Motor neuron (in vitro differentiated cells): ENCODE measurements at regions not wholly inside any gene's neighbourhood (a gene's known extent, or its start where the extent isn't known, plus 50 kb on each side); places are given as distances from the start of the nearest gene placed in this dataset.

Experiments used
- ATAC-seq, 8 experiments: fragments of 200-7000 bp; cut with Tn5 transposase; replicated peaks in 6 of 8; 2 replicates each; pipeline ENCODE4 v1.8.0; 2021; ENCODE audit warnings: mild to moderate bottlenecking in 8 of 8, moderate library complexity in 8 of 8
- H3K27ac ChIP-seq, 2 donors: fragments of 250-450 bp; sonication (Bioruptor Pico); 2 replicates each; pipeline ENCODE4 v1.9.0; 2021; ENCODE audit warnings: antibody characterized with exemption in 2 of 2, mild to moderate bottlenecking in 2 of 2, moderate library complexity in 1 of 2
- H3K4me1 ChIP-seq, 2 donors: fragments of 250-450 bp; sonication (Bioruptor Pico); replicated peaks in 1 of 2; 2 replicates each; pipeline ENCODE4 v1.6.1; 2021; ENCODE audit warnings: antibody characterized with exemption in 2 of 2, mild to moderate bottlenecking in 2 of 2, moderate library complexity in 1 of 2
- H3K4me3 ChIP-seq, 5 donors: fragments of 250-450 bp; sonication (Bioruptor Pico); 2 replicates each; pipeline ENCODE4 v1.9.0; 2021; ENCODE audit warnings: antibody characterized with exemption in 5 of 5, mild to moderate bottlenecking in 5 of 5, moderate library complexity in 4 of 5
- WGBS, 10 experiments: fragments of 450-650 bp; shearing (Covaris generic); methylation state at CpG; one replicate each; pipeline ENCODE4 v1.0.0; 2022; 5-methylcytosine and 5-hydroxymethylcytosine counted together
- in situ Hi-C, 9 experiments: fragments of 400-800 bp; cut with MboI; loops; one replicate each; pipeline ENCODE4 v1.15.0; 2021; ENCODE audit warnings: low sequenced_read_pairs in 9 of 9, low pct_unique_long_range_greater_than_20kb in 2 of 9; ENCODE audit not compliant: unreplicated experiment in 9 of 9

GRCh38 chr5:68352166-68352565 lies 136.6 kb downstream of the PIK3R1 start:
- ATAC-seq = peak in 4 of 8 experiments; percentile 23 to 53 (median 46)
- Histone ChIP-seq H3K4me1 (peaks cover 5% of the 10 kb centered on the region in 2 donors), H3K27ac (no peak overlapping the region), H3K4me3 (no peak overlapping the region)
- in situ Hi-C loops = no loop called here
- WGBS, 10 experiments = 17 to 80% (median 58%) methylated on average over 1 to 3 of the region's 3 CpGs

GRCh38 chr5:68353605-68354004 lies 138.0 kb downstream of the PIK3R1 start:
- in situ Hi-C loops = no loop called here
- ATAC-seq = no peak
- no peak overlapping the region for H3K27ac ChIP-seq
- 75 to 100% (median 93%) methylated on average over 2 to 5 of the region's 5 CpGs; no CpG with 5 or more reads in 1 of the 10 experiments for WGBS, 10 experiments
- H3K4me3 ChIP-seq = no peak overlapping the region
- H3K4me1 ChIP-seq = peaks cover 5 to 7% of the 10 kb centered on the region in 2 donors

- Histone ChIP-seq H3K27ac (no peak overlapping the region), H3K4me1 (peaks cover 5 to 7% of the 10 kb centered on the region in 2 donors), H3K4me3 (no peak overlapping the region)
- WGBS, 10 experiments = 60 to 100% (median 88%) methylated on average over 1 to 5 of the region's 5 CpGs; no CpG with 5 or more reads in 6 of the 10 experiments
- ATAC-seq = no peak
- in situ Hi-C loops = no loop called here
Measured at GRCh38 chr5:68354315-68354714, 138.8 kb downstream of the PIK3R1 start.

GRCh38 chr5:68356216-68356615 lies 140.7 kb downstream of the PIK3R1 start:
- in situ Hi-C loops = no loop called here
- H3K4me3 ChIP-seq = no peak overlapping the region
- no peak for ATAC-seq
- WGBS, 10 experiments = 65 to 100% (median 92%) methylated on average over 1 to 6 of the region's 6 CpGs; no CpG with 5 or more reads in 3 of the 10 experiments
- peaks cover 5 to 7% of the 10 kb centered on the region in 2 donors for H3K4me1 ChIP-seq
- H3K27ac ChIP-seq = no peak overlapping the region

DNA sequence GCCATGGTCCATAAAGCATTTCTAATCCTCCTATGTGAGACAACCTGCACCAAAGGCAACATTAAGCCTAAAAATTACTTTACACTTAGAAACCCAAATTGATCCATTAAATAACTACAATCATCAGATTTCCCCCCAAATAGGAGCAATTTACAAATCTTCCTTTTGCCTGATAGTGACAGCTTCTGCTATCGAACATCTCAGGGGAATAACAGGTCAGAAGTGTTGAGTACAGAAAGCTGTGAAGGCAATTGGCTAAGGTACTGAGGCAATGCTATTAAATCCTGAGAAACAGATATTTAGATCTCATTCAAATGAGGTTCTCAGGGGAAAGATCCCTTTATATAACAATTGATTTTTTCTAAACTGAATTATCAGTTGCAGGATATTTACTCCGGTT lies 141.1 kb downstream of the PIK3R1 start:
- H3K4me1 ChIP-seq = peaks cover 5 to 7% of the 10 kb centered on the region in 2 donors
- WGBS, 10 experiments = 78 to 100% (median 90%) methylated on average over 1 to 2 of the region's 2 CpGs
- peak in 1 of 8 experiments; percentile 46 for ATAC-seq
- in situ Hi-C loops = no loop called here
- H3K27ac ChIP-seq = no peak overlapping the region
- no peak overlapping the region for H3K4me3 ChIP-seq

- Histone ChIP-seq H3K27ac (no peak overlapping the region), H3K4me3 (no peak overlapping the region), H3K4me1 (peaks cover 0 to 7% of the 10 kb centered on the region in 2 donors)
- in situ Hi-C loops = no loop called here
- WGBS, 10 experiments = 58 to 100% (median 82%) methylated on average over 1 to 2 of the region's 2 CpGs; no CpG with 5 or more reads in 1 of the 10 experiments
- ATAC-seq = no peak
Measured at GRCh38 chr5:68359699-68360098, 144.1 kb downstream of the PIK3R1 start.

- WGBS, 10 experiments = 57 to 100% (median 100%) methylated on average over 1 of the region's 1 CpG; no CpG with 5 or more reads in 5 of the 10 experiments
- in situ Hi-C loops = no loop called here
- no peak for ATAC-seq
- peaks cover 0 to 4% of the 10 kb centered on the region in 2 donors for H3K4me1 ChIP-seq
- H3K4me3 ChIP-seq = no peak overlapping the region
- H3K27ac ChIP-seq = no peak overlapping the region
Measured at GRCh38 chr5:68362331-68362730, 146.8 kb downstream of the PIK3R1 start.

- Histone ChIP-seq H3K4me3 (no peak overlapping the region), H3K4me1 (peaks cover 0 to 3% of the 10 kb centered on the region in 2 donors), H3K27ac (no peak overlapping the region)
- ATAC-seq = no peak
- WGBS, 10 experiments = 60 to 100% (median 92%) methylated on average over 1 of the region's 1 CpG; no CpG with 5 or more reads in 4 of the 10 experiments
- in situ Hi-C loops = no loop called here
Measured at GRCh38 chr5:68365889-68366288, 150.3 kb downstream of the PIK3R1 start.

DNA sequence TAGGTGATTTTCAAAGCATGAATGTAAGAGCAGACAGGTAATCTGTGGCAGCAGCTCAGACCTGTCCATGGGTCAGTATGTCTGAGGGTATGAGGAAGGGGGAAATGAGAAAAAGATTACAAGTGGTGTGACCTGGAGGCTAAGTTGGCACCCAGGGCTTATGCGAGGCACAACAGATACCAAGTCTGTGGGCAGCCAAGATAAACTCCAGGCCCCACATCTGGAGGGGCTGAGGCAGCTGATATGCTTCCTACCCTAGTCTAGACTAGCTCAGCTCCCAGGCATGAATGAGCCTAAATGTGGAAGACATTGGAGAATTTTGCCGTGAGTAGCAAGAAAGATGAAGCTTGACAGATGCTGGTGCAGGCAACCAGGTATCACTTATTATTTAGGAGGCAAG lies 151.7 kb downstream of the PIK3R1 start:
- WGBS, 10 experiments = 94 to 100% (median 100%) methylated on average over 1 to 2 of the region's 2 CpGs; no CpG with 5 or more reads in 4 of the 10 experiments
- no peak for ATAC-seq
- no peak overlapping the region for H3K27ac ChIP-seq
- peaks cover 0 to 3% of the 10 kb centered on the region in 2 donors for H3K4me1 ChIP-seq
- no peak overlapping the region for H3K4me3 ChIP-seq
- in situ Hi-C loops = no loop called here

DNA sequence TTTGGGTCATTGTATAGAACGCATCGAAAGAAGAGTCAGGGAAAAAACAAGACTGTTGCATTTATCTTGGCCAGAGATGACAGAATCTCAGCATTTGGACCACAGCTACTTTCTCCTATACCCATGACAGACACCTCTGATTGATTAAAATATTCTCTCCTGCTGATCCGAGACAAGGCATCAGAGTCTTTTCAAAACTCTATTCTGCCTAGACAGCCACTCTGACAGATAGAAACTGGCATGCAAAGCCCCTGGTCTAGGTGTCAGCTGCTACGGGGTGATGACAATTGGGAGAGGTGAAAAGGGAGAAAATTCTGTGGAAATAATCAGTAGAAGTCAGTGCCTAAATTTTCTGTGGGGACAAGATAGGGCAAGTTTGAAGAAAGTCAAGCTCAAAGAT lies 152.2 kb downstream of the PIK3R1 start:
- Histone ChIP-seq H3K27ac (no peak overlapping the region), H3K4me3 (no peak overlapping the region), H3K4me1 (peaks cover 0 to 3% of the 10 kb centered on the region in 2 donors)
- WGBS, 10 experiments = 38 to 100% (median 86%) methylated on average over 1 to 4 of the region's 4 CpGs; no CpG with 5 or more reads in 1 of the 10 experiments
- in situ Hi-C loops = no loop called here
- ATAC-seq = no peak

DNA sequence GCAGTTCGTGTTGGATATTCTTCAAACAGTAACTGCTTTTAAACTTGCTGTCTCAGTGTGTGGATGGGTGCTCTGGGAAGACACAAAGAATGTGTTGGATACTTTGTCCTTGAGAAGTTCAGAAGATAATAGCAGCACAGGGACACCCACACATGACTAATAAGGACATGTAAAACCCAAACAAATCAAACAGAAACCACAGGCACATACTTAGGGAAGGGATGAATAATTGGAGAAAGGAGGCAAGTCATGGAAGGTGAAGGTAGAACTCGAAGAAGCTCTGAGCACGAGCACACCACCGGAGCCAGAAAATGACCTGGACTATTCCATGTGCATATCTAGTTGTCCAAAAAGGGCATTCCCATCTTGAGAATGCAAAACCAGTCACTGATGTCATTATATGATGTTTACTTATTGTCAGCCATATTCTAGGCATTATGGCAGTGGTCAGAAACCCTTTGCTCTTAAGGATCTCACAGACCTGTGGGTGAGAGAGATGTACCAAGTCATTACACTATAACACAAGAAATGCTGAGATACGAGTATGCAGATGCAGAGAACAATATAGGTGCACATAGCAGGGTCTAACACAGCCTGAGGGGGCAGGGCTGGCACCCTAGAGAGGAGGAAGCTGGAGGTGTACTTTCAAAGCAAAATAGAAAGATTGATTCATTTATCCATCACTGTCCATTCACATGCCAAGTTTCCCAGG lies 152.9 kb downstream of the PIK3R1 start:
- WGBS, 10 experiments = 40 to 84% (median 72%) methylated on average over 2 to 5 of the region's 5 CpGs; no CpG with 5 or more reads in 1 of the 10 experiments
- H3K4me1 ChIP-seq = peaks cover 0 to 3% of the 10 kb centered on the region in 2 donors
- in situ Hi-C loops = no loop called here
- ATAC-seq = no peak
- H3K4me3 ChIP-seq = no peak overlapping the region
- no peak overlapping the region for H3K27ac ChIP-seq

- Histone ChIP-seq H3K4me3 (no peak overlapping the region), H3K27ac (no peak overlapping the region), H3K4me1 (peaks cover 0 to 3% of the 10 kb centered on the region in 2 donors)
- in situ Hi-C loops = no loop called here
- ATAC-seq = no peak
- WGBS, 10 experiments = 29 to 100% (median 100%) methylated on average over 1 of the region's 1 CpG; no CpG with 5 or more reads in 5 of the 10 experiments
Measured at GRCh38 chr5:68369023-68369359, 153.4 kb downstream of the PIK3R1 start.

- WGBS, 10 experiments = 87 to 97% (median 93%) methylated on average over 3 to 7 of the region's 7 CpGs
- H3K4me3 ChIP-seq = no peak overlapping the region
- H3K4me1 ChIP-seq = peaks cover 0 to 3% of the 10 kb centered on the region in 2 donors
- in situ Hi-C loops = no loop called here
- ATAC-seq = no peak
- H3K27ac ChIP-seq = no peak overlapping the region
Measured at GRCh38 chr5:68369457-68370125, 154.0 kb downstream of the PIK3R1 start.
